ENCODE measurements at regions not wholly inside any gene's neighbourhood (a gene's known extent, or its start where the extent isn't known, plus 50 kb on each side); places are given as distances from the start of the nearest gene placed in this dataset.
A peak's percentile ranks its signal among the peaks of the same experiment; 100 is the strongest.

GRCh38 chr4:84385203-84385602 lies 113.9 kb downstream of the NKX6-1 start:
- in situ Hi-C loops (cut with HindIII; ENCODE audit: low pct_unique_long_range_greater_than_20kb, low sequenced_read_pairs): no loop called here
- no peak for DNase-seq (ENCODE audit: low read depth)

GRCh38 chr4:84384801-84385200 lies 114.3 kb downstream of the NKX6-1 start:
- DNase-seq (ENCODE audit: low read depth): no peak
- in situ Hi-C loops (cut with HindIII; ENCODE audit: low pct_unique_long_range_greater_than_20kb, low sequenced_read_pairs): no loop called here

GRCh38 chr4:84381759-84382158 lies 117.3 kb downstream of the NKX6-1 start:
- no peak for DNase-seq (ENCODE audit: low read depth)
- in situ Hi-C loops (cut with HindIII; ENCODE audit: low pct_unique_long_range_greater_than_20kb, low sequenced_read_pairs): no loop called here

GRCh38 chr4:84379917-84380641 lies 119.0 kb downstream of the NKX6-1 start:
- in situ Hi-C loops (cut with HindIII; ENCODE audit: low pct_unique_long_range_greater_than_20kb, low sequenced_read_pairs): no loop called here
- DNase-seq (ENCODE audit: low read depth): peak; percentile 94

- in situ Hi-C loops (cut with HindIII; ENCODE audit: low pct_unique_long_range_greater_than_20kb, low sequenced_read_pairs): no loop called here
Observed at GRCh38 chr4:84378983-84379382, 120.1 kb downstream of the NKX6-1 start.

GRCh38 chr4:84378356-84378755 lies 120.7 kb downstream of the NKX6-1 start:
- in situ Hi-C loops (cut with HindIII; ENCODE audit: low pct_unique_long_range_greater_than_20kb, low sequenced_read_pairs): no loop called here
- DNase-seq (ENCODE audit: low read depth): no peak

More at GRCh38 chr4:84378983-84379382, 120.1 kb downstream of the NKX6-1 start:
- DNase-seq (ENCODE audit: low read depth): no peak

GRCh38 chr4:84366907-84367306 lies 132.2 kb downstream of the NKX6-1 start:
- no peak for DNase-seq (ENCODE audit: low read depth)
- in situ Hi-C loops (cut with HindIII; ENCODE audit: low pct_unique_long_range_greater_than_20kb, low sequenced_read_pairs): no loop called here

- in situ Hi-C loops (cut with HindIII; ENCODE audit: low pct_unique_long_range_greater_than_20kb, low sequenced_read_pairs): no loop called here
- DNase-seq (ENCODE audit: low read depth): no peak
Observed at GRCh38 chr4:84366161-84366560, 132.9 kb downstream of the NKX6-1 start.

GRCh38 chr4:84362896-84363655 lies 136.0 kb downstream of the NKX6-1 start:
- in situ Hi-C loops (cut with HindIII; ENCODE audit: low pct_unique_long_range_greater_than_20kb, low sequenced_read_pairs): no loop called here

GRCh38 chr4:84342161-84342560 lies 156.9 kb downstream of the NKX6-1 start:
- in situ Hi-C loops (cut with HindIII; ENCODE audit: low pct_unique_long_range_greater_than_20kb, low sequenced_read_pairs): no loop called here
- no peak for DNase-seq (ENCODE audit: low read depth)

More at GRCh38 chr4:84362896-84363655, 136.0 kb downstream of the NKX6-1 start:
- no peak for DNase-seq (ENCODE audit: low read depth)

- in situ Hi-C loops (cut with HindIII; ENCODE audit: low pct_unique_long_range_greater_than_20kb, low sequenced_read_pairs): no loop called here
- no peak for DNase-seq (ENCODE audit: low read depth)
Observed at GRCh38 chr4:84341559-84341958, 157.5 kb downstream of the NKX6-1 start.

GRCh38 chr4:84338367-84338766 lies 160.7 kb downstream of the NKX6-1 start:
- DNase-seq (ENCODE audit: low read depth): no peak
- in situ Hi-C loops (cut with HindIII; ENCODE audit: low pct_unique_long_range_greater_than_20kb, low sequenced_read_pairs): no loop called here

- no peak for DNase-seq (ENCODE audit: low read depth)
- in situ Hi-C loops (cut with HindIII; ENCODE audit: low pct_unique_long_range_greater_than_20kb, low sequenced_read_pairs): no loop called here
Observed at GRCh38 chr4:84336964-84337705, 162.0 kb downstream of the NKX6-1 start.

GRCh38 chr4:84327526-84327925 lies 171.6 kb downstream of the NKX6-1 start:
- in situ Hi-C loops (cut with HindIII; ENCODE audit: low pct_unique_long_range_greater_than_20kb, low sequenced_read_pairs): no loop called here

GRCh38 chr4:84325625-84326024 lies 173.5 kb downstream of the NKX6-1 start:
- in situ Hi-C loops (cut with HindIII; ENCODE audit: low pct_unique_long_range_greater_than_20kb, low sequenced_read_pairs): no loop called here
- DNase-seq (ENCODE audit: low read depth): no peak

More at GRCh38 chr4:84327526-84327925, 171.6 kb downstream of the NKX6-1 start:
- peak; percentile 16 for DNase-seq (ENCODE audit: low read depth)

- no peak for DNase-seq (ENCODE audit: low read depth)
- in situ Hi-C loops (cut with HindIII; ENCODE audit: low pct_unique_long_range_greater_than_20kb, low sequenced_read_pairs): no loop called here
Observed at GRCh38 chr4:84324303-84325245, 174.5 kb downstream of the NKX6-1 start.

- DNase-seq (ENCODE audit: low read depth): no peak
- in situ Hi-C loops (cut with HindIII; ENCODE audit: low pct_unique_long_range_greater_than_20kb, low sequenced_read_pairs): no loop called here
Observed at GRCh38 chr4:84319124-84319523, 180.0 kb downstream of the NKX6-1 start.

- in situ Hi-C loops (cut with HindIII; ENCODE audit: low pct_unique_long_range_greater_than_20kb, low sequenced_read_pairs): no loop called here
- DNase-seq (ENCODE audit: low read depth): no peak
Observed at GRCh38 chr4:84317513-84317912, 181.6 kb downstream of the NKX6-1 start.
